Fibroblast of the aortic adventitia (primary cell): ENCODE measurements at regions not wholly inside any gene's neighbourhood (a gene's known extent, or its start where the extent isn't known, plus 50 kb on each side); places are given as distances from the start of the nearest gene placed in this dataset.
"Not testable (repeated sequence)": the region's sequence is repeated elsewhere in the genome, so short reads cannot be mapped to it uniquely, and the experiment has no call there.

ENCODE experiments used
- DNase-seq: peaks from one replicate; pipeline ENCODE4 v3.0.0-alpha.2; 2010; ENCODE audit warnings: low read depth
- H3K4me3 ChIP-seq: 2 replicates; pipeline ENCODE4 v1.5.1; 2011; ENCODE audit warnings: low read depth, mild to moderate bottlenecking, control low read depth, low read length, moderate library complexity
- CTCF ChIP-seq: IDR thresholded peaks from 2 replicates; pipeline ENCODE4 v1.5.1; 2011; ENCODE audit warnings: mild to moderate bottlenecking, low read length, control low read depth, inconsistent platforms; ENCODE audit not compliant: insufficient read depth

DNA sequence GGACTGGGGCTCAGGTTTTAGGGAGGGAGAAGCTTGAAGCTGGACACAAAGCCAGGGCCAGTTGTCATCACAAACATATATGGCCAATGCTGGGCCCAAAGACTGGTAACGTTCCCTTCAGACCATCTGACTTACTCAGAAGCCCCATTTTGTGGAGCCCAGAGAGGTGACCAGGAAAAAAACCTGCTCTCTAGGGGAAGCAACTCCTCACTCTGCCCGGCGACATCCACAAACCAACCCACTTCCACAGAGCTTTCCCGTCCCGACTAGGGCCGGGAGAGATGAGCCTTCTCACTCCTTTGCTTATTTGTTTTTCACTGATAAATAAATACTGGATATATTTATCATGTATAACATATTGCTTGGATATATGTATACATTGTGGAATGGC, 180.9 kb upstream of the RTL1 start:
- H3K4me3 ChIP-seq = no peak overlapping the region
- DNase-seq = no peak
- TF ChIP-seq CTCF = no peak

DNA sequence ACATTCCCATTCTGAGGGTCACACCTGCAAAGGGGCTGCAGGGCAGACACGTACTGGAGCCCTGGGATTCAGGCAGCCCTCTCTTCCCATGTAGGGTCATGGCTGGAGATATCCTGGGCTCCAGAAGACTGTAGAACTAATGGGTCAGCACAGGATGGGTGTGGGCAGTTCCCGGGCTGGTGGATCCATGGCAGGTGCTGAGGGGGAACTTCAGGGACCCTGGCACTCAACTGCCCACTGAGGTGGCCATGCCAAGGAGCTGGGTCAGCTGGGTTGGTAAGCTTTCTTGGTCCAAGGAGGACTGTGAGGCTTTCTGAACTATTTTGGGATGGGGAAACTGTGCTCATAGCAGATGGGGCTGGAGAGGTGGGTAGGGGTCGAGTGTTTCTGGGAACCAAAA, 183.4 kb upstream of the RTL1 start:
- H3K4me3 ChIP-seq = no peak overlapping the region
- TF ChIP-seq CTCF = no peak

DNA sequence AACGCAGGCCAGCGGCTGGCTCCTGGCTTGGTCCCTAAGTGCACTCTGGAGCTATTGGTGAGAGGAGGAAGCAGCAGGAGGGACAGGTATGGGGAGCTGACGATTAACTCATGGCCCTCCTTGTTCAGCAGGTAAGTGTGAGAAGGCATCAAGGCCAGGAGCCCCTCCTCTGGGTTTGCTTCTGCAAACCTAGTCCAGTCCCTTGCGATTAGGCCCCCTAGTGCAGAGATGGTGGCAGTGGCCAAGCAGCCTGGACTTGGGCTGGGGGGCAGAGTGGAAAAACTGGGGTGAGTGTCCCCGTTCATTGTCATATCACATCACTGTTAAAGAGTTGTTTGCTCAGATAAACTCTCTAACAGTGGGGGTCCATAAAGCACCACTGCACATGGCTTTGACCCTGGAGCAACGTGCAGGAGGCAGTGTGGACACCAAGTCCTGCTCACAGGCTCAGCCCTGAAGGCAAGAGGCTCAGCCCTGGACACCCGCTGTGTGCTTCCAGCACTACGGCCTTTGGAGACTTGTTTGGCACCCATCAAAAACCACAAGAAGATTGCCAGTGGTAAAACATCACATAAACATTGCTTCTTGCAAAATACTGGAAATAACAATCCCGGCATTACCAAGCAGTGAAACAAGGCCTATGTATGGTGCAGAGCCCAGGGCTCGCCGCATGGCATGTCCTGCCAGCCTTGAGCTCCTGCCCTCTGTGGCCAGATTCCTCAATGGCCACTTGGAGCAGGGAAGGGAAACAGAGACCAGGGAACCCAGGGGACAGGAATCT, 184.3 kb upstream of the RTL1 start:
- H3K4me3 ChIP-seq = no peak overlapping the region
- DNase-seq = no peak
- no peak for TF ChIP-seq CTCF

More for the DNA sequence above, 183.4 kb upstream of the RTL1 start:
- DNase-seq = no peak

GRCh38 chr14:101088395-101088667, 184.8 kb upstream of the RTL1 start:
- no peak for TF ChIP-seq CTCF
- DNase-seq = no peak

GRCh38 chr14:101088714-101089113, 185.2 kb upstream of the RTL1 start:
- TF ChIP-seq CTCF = no peak
- H3K4me3 ChIP-seq = no peak overlapping the region
- DNase-seq = no peak

More at GRCh38 chr14:101088395-101088667, 184.8 kb upstream of the RTL1 start:
- no peak overlapping the region for H3K4me3 ChIP-seq

DNA sequence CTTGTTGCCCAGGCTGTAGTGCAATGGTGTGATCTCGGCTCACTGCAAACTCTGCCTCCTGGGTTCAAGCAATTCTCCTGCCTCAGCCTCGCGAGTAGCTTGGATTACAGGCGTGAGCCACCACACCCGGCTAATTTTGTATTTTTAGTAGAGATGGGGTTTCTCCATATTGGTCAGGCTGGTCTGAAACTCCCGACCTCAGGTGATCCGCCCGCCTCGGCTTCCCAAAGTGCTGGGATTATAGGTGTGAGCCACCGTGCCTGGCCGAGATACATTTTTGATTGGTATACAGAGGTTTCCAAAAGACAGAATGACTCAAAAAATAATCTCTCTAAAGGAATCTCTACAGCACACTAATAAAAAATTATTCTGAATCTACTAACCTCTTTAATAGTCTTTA, 187.0 kb upstream of the RTL1 start:
- not testable (repeated sequence) for DNase-seq, H3K4me3 ChIP-seq

GRCh38 chr14:101090976-101091375, 187.5 kb upstream of the RTL1 start:
- no peak overlapping the region for H3K4me3 ChIP-seq
- DNase-seq = no peak
- TF ChIP-seq CTCF = no peak

GRCh38 chr14:101094916-101095315, 191.4 kb upstream of the RTL1 start:
- not testable (repeated sequence) for H3K4me3 ChIP-seq, DNase-seq
